PC-9 (cell line): ENCODE measurements at regions not wholly inside any gene's neighbourhood (a gene's known extent, or its start where the extent isn't known, plus 50 kb on each side); places are given as distances from the start of the nearest gene placed in this dataset.
"Not testable (repeated sequence)": the region's sequence is repeated elsewhere in the genome, so short reads cannot be mapped to it uniquely, and the experiment has no call there.

ENCODE experiments used
- BruUV-seq: library from RNA; stranded (reverse); fragments of 400-500 nt; replicated peaks from 2 replicates; lab custom pipeline; 2021; lab: Mats Ljungman, UMichigan
- CTCF ChIA-PET: fragments of 300-600 bp; sonication (Branson Sonifier 250); formaldehyde crosslinking; loops from one replicate; lab custom pipeline; 2022; ENCODE audit warnings: antibody characterized with exemption; lab: Charles Lee
- POLR2A ChIA-PET: fragments of 300-600 bp; sonication (Branson Sonifier 250); formaldehyde crosslinking; loops from one replicate; lab custom pipeline; 2022; ENCODE audit warnings: antibody characterized with exemption; ENCODE audit not compliant: unreplicated experiment; lab: Charles Lee
- DNase-seq, 2 experiments: peaks; one replicate each; pipeline versions ENCODE4 v3.0.0 to v3.0.0-alpha.2; 2015 to 2022; ENCODE audit warnings: mixed read lengths in 1 of 2
- H2AFZ ChIP-seq: fragments of 200-600 bp; sonication (generic); 2 replicates; pipeline ENCODE4 v1.8.1; 2017; ENCODE audit warnings: antibody characterized with exemption
- H3F3A ChIP-seq: fragments of 200-600 bp; sonication (generic); 2 replicates; pipeline ENCODE4 v1.8.1; 2017; ENCODE audit warnings: antibody characterized with exemption, mild to moderate bottlenecking, low read depth; ENCODE audit not compliant: insufficient read depth
- H3K27ac ChIP-seq: fragments of 200-600 bp; sonication (generic); 2 replicates; pipeline ENCODE4 v1.6.1; 2016; ENCODE audit warnings: mixed run types
- H3K27me3 ChIP-seq: fragments of 200-600 bp; sonication (generic); 2 replicates; pipeline ENCODE4 v1.6.1; 2016; ENCODE audit warnings: low read depth, mixed run types; ENCODE audit not compliant: insufficient read depth
- H3K36me3 ChIP-seq: fragments of 200-600 bp; sonication (generic); 2 replicates; pipeline ENCODE4 v1.6.1; 2016; ENCODE audit warnings: low read depth, mixed run types
- H3K4me1 ChIP-seq: fragments of 200-600 bp; sonication (generic); replicated peaks from 2 replicates; pipeline ENCODE4 v1.6.1; 2016; ENCODE audit warnings: mixed run types; ENCODE audit not compliant: insufficient read depth
- H3K4me2 ChIP-seq: fragments of 200-600 bp; sonication (generic); 2 replicates; pipeline ENCODE4 v1.6.1; 2017; ENCODE audit warnings: mixed run types
- H3K4me3 ChIP-seq: fragments of 200-600 bp; sonication (generic); 2 replicates; pipeline ENCODE4 v1.6.1; 2016; ENCODE audit warnings: mixed run types
- H3K79me2 ChIP-seq: fragments of 200-600 bp; sonication (generic); 2 replicates; pipeline ENCODE4 v1.6.1; 2017; ENCODE audit warnings: low read depth, mixed run types
- H3K9me2 ChIP-seq: fragments of 200-600 bp; sonication (generic); 2 replicates; pipeline ENCODE4 v1.8.1; 2017; ENCODE audit warnings: mild to moderate bottlenecking; ENCODE audit not compliant: insufficient read depth
- H3K9me3 ChIP-seq: fragments of 200-600 bp; sonication (generic); 2 replicates; pipeline ENCODE4 v1.8.1; 2016; ENCODE audit warnings: low read depth; ENCODE audit not compliant: insufficient read depth
- H4K20me1 ChIP-seq: fragments of 200-600 bp; sonication (generic); 2 replicates; pipeline ENCODE4 v1.8.1; 2017; ENCODE audit not compliant: insufficient read depth
- CTCF ChIP-seq: fragments of 200-600 bp; sonication (generic); conservative IDR thresholded peaks from 2 replicates; pipeline ENCODE4 v1.6.1; 2017; ENCODE audit warnings: mixed run types, antibody characterized with exemption, mild to moderate bottlenecking, moderate library complexity
- EZH2 ChIP-seq: fragments of 200-600 bp; sonication (generic); IDR thresholded peaks from 2 replicates; pipeline ENCODE4 v1.8.0; 2017; ENCODE audit warnings: antibody characterized with exemption, low read depth
- intact Hi-C: fragments of 100-400 bp; cut with micrococcal nuclease; formaldehyde crosslinking; loops from one replicate; pipeline ENCODE4 v1.10.0; 2022; ENCODE audit not compliant: unreplicated experiment

- Histone ChIP-seq H2AFZ (no peak overlapping the region), H3K4me2 (no peak overlapping the region), H3K36me3 (no peaks in the 10 kb centered on the region), H3K9me3 (no peaks in the 10 kb centered on the region), H3K27me3 (no peaks in the 10 kb centered on the region), H4K20me1 (no peaks in the 10 kb centered on the region), H3F3A (no peaks in the 10 kb centered on the region), H3K27ac (no peak overlapping the region), H3K4me1 (no peaks in the 10 kb centered on the region), H3K4me3 (no peak overlapping the region), H3K79me2 (no peaks in the 10 kb centered on the region), H3K9me2 (no peaks in the 10 kb centered on the region)
- no TSS peak for BruUV-seq
- ChIA-PET CTCF (no interaction called here), POLR2A (no interaction called here)
- TF ChIP-seq EZH2, result no peak
- no peak for TF ChIP-seq CTCF
- intact Hi-C loops, result no loop called here
- DNase-seq, result no peak
These were observed 188.3 kb downstream of the ANKRD30B start for GRCh38 chr18:14936313-14936712.

GRCh38 chr18:14937271-14937670, 189.3 kb downstream of the ANKRD30B start:
- Histone ChIP-seq H3K27ac (no peak overlapping the region), H3K27me3 (no peaks in the 10 kb centered on the region), H2AFZ (no peak overlapping the region), H3K4me3 (no peak overlapping the region), H3K36me3 (no peaks in the 10 kb centered on the region), H4K20me1 (no peaks in the 10 kb centered on the region), H3K9me3 (no peaks in the 10 kb centered on the region), H3K9me2 (no peaks in the 10 kb centered on the region), H3K79me2 (no peaks in the 10 kb centered on the region), H3F3A (no peaks in the 10 kb centered on the region), H3K4me1 (no peaks in the 10 kb centered on the region), H3K4me2 (no peak overlapping the region)
- no peak for TF ChIP-seq CTCF
- TF ChIP-seq EZH2, result no peak
- ChIA-PET POLR2A (no interaction called here), CTCF (no interaction called here)
- no peak for DNase-seq
- no TSS peak for BruUV-seq
- intact Hi-C loops, result no loop called here

GRCh38 chr18:14939141-14939540, 191.2 kb downstream of the ANKRD30B start:
- intact Hi-C loops, result no loop called here
- Histone ChIP-seq H3F3A (no peaks in the 10 kb centered on the region), H2AFZ (no peak overlapping the region), H3K27me3 (no peaks in the 10 kb centered on the region), H4K20me1 (no peaks in the 10 kb centered on the region), H3K27ac (no peak overlapping the region), H3K4me3 (no peak overlapping the region), H3K4me1 (no peaks in the 10 kb centered on the region), H3K4me2 (no peak overlapping the region), H3K9me2 (no peaks in the 10 kb centered on the region), H3K79me2 (no peaks in the 10 kb centered on the region), H3K36me3 (no peaks in the 10 kb centered on the region), H3K9me3 (no peaks in the 10 kb centered on the region)
- TF ChIP-seq EZH2 (no peak), CTCF (no peak)
- ChIA-PET POLR2A (no interaction called here), CTCF (no interaction called here)
- DNase-seq, result no peak
- no TSS peak for BruUV-seq

- H3K4me3 ChIP-seq, CTCF ChIA-PET, H3K4me1 ChIP-seq, H4K20me1 ChIP-seq, BruUV-seq, H3K27me3 ChIP-seq, H3K9me2 ChIP-seq, intact Hi-C loops, H3K9me3 ChIP-seq, H3K79me2 ChIP-seq, H3K27ac ChIP-seq, DNase-seq, POLR2A ChIA-PET, H3K36me3 ChIP-seq, H2AFZ ChIP-seq, H3K4me2 ChIP-seq, H3F3A ChIP-seq: not testable (repeated sequence)
These were observed 192.1 kb downstream of the ANKRD30B start for GRCh38 chr18:14940106-14940505.
